ENCODE measurements at regions not wholly inside any gene's neighbourhood (a gene's known extent, or its start where the extent isn't known, plus 50 kb on each side); places are given as distances from the start of the nearest gene placed in this dataset.

GRCh38 chr10:55374060-55374459 lies 573.0 kb upstream of the PCDH15 start:
- no peak for DNase-seq (ENCODE audit: low spot score)

DNA sequence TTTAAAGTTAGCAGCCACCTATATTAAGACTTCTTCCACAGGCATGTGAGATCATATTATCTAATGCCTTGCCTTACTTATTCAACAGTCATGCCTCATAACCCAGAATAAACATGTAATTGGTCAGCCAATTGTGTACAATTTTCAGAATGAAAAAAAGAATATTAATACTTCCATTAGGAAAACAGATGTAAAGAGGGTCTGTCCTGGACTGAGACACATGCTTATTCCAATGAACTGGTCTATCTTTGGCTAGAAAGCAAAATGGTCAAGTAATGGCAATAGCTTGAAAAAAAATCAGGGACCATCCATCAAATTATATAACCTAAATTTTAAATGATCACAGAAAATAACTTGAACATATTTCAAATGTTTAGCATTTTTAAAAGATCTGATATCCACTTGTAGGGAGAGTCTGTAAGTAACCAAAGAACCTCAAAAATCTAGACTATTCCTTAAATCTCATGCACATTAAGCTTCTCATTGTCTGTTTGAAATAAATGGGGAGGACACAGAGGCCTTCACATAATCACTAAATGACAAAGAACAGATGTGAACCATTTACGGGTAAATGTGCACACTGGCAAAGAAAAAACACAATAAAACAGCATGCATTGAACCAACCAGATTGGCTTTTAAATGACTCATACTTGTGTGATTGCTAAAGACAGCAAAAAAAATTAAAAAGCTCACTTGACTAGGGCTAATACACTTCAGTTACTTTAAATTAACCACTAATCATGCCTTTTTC lies 568.8 kb upstream of the PCDH15 start:
- peak; percentile 12 for DNase-seq (ENCODE audit: low spot score)

DNA sequence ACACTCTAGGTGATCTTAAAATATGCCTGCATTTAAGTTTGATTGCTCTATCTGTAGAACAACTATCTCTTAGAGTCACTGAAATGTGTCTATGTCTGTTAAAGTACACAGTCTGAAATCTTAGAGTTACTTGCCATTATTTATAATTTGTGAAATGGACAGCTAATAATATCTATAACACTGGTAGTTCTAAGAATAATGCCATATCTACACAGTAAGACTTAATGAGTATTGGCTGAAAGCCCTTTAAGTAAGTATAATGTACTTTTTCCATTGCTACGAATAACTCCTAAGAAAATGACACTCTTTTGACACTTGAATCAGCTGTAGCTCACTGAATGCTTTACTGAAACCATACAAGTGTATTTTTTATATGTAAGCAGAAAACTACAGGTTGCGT lies 567.4 kb upstream of the PCDH15 start:
- no peak for DNase-seq (ENCODE audit: low spot score)

- no peak for DNase-seq (ENCODE audit: low spot score)
Measured at GRCh38 chr10:55367555-55367954, 566.5 kb upstream of the PCDH15 start.

GRCh38 chr10:55358539-55358938 lies 557.5 kb upstream of the PCDH15 start:
- peak; percentile 3 for DNase-seq (ENCODE audit: low spot score)

- DNase-seq (ENCODE audit: low spot score): no peak
Measured at GRCh38 chr10:55353414-55353813, 552.4 kb upstream of the PCDH15 start.

GRCh38 chr10:55351431-55351830 lies 550.4 kb upstream of the PCDH15 start:
- no peak for DNase-seq (ENCODE audit: low spot score)

DNA sequence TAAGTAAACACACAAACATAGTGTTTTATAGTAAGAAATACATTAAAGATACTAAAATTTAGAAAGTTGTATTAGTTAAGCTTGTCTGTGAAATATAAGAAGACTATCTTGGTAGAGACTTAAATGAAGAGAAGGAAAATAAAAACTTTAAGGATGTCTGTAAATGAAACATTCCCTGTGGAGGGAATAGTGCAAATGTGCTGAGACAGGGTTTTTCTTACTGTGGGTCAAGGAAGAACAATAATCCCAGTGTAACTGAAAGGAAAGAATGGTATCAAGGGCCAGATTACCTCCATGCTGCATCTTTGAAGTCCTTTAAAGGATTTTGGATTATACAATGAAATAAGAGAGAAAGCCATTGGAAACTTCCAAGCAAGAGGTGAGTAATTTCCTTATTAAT lies 547.5 kb upstream of the PCDH15 start:
- DNase-seq (ENCODE audit: low spot score): no peak

GRCh38 chr10:55330486-55330885 lies 529.5 kb upstream of the PCDH15 start:
- no peak for DNase-seq (ENCODE audit: low spot score)

- DNase-seq (ENCODE audit: low spot score): no peak
Measured at GRCh38 chr10:55329796-55330195, 528.8 kb upstream of the PCDH15 start.

GRCh38 chr10:55320187-55320700 lies 519.2 kb upstream of the PCDH15 start:
- DNase-seq (ENCODE audit: low spot score): no peak

- DNase-seq (ENCODE audit: low spot score): no peak
Measured at GRCh38 chr10:55311848-55312635, 511.0 kb upstream of the PCDH15 start.

DNA sequence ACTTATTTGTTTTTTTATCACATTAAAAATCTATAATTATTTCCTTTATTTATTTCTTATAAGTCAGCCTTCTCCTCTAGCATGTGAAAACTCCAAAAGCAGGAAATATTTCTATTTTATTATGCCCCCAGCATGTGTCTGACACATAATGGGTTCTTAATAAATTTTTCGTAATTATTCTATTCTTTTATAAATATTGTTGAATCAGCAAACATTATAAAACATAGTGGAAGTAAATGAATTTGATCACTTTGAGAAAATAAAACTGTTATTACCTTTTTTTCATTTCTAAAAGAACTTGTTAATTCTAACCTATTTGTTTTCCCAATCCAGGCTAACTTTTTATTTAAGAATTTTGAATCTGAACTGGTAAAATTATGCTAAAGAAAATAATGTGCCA lies 509.1 kb upstream of the PCDH15 start:
- no peak for DNase-seq (ENCODE audit: low spot score)

DNA sequence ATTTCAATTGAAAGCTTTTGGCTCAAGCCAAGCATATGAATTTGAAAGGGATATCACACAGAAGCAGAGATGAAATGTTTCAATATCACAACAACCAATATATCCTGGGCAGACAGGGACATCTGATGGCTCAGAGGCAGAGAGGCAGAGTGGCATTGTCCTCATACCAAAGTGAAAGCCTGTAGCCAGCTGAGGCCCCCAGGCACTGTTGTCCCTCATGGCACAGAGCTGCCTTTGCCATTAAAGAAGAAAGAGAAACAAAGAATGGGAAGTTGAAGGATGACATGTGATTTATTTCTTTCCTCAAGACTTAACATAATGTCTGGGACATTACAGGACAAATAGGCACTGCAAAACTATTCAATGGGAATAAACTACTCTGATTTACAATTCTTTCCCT lies 504.3 kb upstream of the PCDH15 start:
- DNase-seq (ENCODE audit: low spot score): no peak

DNA sequence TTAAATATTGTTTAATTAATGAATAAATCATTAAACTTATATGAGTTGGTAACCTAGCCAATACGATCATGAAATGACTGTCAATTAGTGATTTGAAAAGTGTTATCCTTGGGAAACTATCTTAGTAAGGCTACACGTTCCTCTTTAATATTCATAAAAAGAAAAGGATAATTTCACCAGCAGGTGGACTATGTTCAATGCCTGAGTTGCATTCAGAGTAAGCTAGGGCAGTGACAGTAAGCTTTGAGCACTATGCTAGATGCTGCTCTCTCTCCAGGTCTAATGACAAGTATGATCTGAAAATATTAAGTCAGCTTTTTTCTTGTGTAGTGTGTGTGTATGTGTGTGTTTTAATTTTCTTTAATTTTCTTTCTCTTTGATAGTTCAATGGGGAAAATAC lies 486.3 kb upstream of the PCDH15 start:
- no peak for DNase-seq (ENCODE audit: low spot score)

GRCh38 chr10:55283031-55283430 lies 482.0 kb upstream of the PCDH15 start:
- no peak for DNase-seq (ENCODE audit: low spot score)

- DNase-seq (ENCODE audit: low spot score): no peak
Measured at GRCh38 chr10:55280696-55281095, 479.7 kb upstream of the PCDH15 start.

GRCh38 chr10:55277549-55277948 lies 476.5 kb upstream of the PCDH15 start:
- no peak for DNase-seq (ENCODE audit: low spot score)

DNA sequence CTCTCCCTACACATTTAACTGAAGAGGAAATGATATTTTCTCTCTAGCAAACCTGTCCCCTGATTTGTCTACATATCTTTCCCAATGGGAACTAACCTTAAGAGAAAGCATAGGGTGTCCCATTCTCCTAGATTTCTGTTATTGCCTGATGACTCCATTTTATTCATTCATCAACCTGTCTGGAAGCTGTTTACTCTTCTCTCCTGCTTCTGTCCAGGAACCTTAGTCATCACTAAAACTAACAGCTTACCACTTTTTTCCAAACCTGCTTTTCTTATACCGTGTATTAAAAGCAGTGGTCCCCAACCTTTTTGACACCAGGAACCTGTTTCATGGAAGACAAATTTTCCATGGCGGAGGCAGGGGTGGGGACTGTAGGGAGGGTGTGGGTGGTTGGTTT lies 473.3 kb upstream of the PCDH15 start:
- no peak for DNase-seq (ENCODE audit: low spot score)

DNA sequence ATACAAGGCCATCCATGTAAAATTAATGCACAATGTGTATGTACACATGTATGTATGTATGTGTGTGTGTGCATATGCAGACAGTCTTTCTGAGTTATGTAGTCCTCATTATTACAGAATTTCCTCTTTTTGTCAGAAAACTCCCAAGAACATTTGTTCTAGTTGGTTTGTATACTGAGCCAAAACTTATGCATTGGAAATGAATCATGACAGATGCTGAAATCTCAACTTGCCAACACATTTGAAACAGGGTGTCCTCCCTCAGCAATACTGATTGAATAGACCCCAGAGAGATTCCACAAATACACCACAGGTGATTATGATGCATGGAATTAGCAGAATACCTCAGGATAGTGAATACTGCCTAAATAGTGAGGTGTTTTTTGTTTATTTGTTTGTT lies 472.9 kb upstream of the PCDH15 start:
- no peak for DNase-seq (ENCODE audit: low spot score)

GRCh38 chr10:55272886-55273285 lies 471.9 kb upstream of the PCDH15 start:
- no peak for DNase-seq (ENCODE audit: low spot score)

GRCh38 chr10:55266797-55267196 lies 465.8 kb upstream of the PCDH15 start:
- DNase-seq (ENCODE audit: low spot score): no peak

DNA sequence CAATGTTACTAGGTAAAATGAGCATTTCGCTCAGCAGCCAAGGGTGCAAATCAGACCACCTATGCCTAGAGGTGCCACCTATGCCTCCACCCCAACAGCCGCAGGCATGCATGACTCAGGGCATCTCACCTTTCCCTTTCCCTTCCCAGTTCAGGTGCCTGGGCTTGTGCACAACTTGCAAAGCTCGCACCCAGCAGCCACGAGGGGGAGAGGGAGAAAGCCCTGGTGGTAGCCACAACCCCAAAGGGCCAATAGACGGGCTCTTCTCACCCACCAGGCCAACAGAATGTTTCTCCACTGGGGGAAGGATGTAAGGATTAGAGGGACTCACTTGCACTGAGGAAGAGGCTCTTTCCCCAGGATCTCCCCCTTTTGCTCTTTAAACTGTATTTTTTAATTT lies 462.3 kb upstream of the PCDH15 start:
- no peak for DNase-seq (ENCODE audit: low spot score)

All from AG08395 (cell line).